Ishikawa (cell line): ENCODE measurements at regions not wholly inside any gene's neighbourhood (a gene's known extent, or its start where the extent isn't known, plus 50 kb on each side); places are given as distances from the start of the nearest gene placed in this dataset.

Experiments
- CEBPB ChIP-seq: IDR thresholded peaks from 2 replicates; pipeline ENCODE4 v1.6.1; 2012
- CREB1 ChIP-seq: IDR thresholded peaks from 2 replicates; pipeline ENCODE4 v1.6.1; 2012; ENCODE audit warnings: low read depth
- EGR1 ChIP-seq: IDR thresholded peaks from 2 replicates; pipeline ENCODE4 v1.6.1; 2012
- EP300 ChIP-seq: IDR thresholded peaks from 2 replicates; pipeline ENCODE4 v1.6.1; 2012; ENCODE audit warnings: borderline replicate concordance
- FOXM1 ChIP-seq: IDR thresholded peaks from 2 replicates; pipeline ENCODE4 v1.6.1; 2012; ENCODE audit warnings: low read depth, borderline replicate concordance
- NFIC ChIP-seq: IDR thresholded peaks from 2 replicates; pipeline ENCODE4 v1.6.1; 2012
- RAD21 ChIP-seq: IDR thresholded peaks from 2 replicates; pipeline ENCODE4 v1.6.1; 2012; ENCODE audit warnings: low read depth
- TAF1 ChIP-seq: IDR thresholded peaks from 2 replicates; pipeline ENCODE4 v1.6.1; 2012; ENCODE audit warnings: low read depth, mild to moderate bottlenecking
- TCF12 ChIP-seq: IDR thresholded peaks from 2 replicates; pipeline ENCODE4 v1.6.1; 2012; ENCODE audit warnings: low read depth
- YY1 ChIP-seq: IDR thresholded peaks from 2 replicates; pipeline ENCODE4 v1.6.1; 2012; ENCODE audit warnings: low read depth
- ZBTB7A ChIP-seq: IDR thresholded peaks from 2 replicates; pipeline ENCODE4 v1.6.1; 2012; ENCODE audit warnings: low read depth
- TF ChIP-seq, protein P1 (sequence below): IDR thresholded peaks from 2 replicates; pipeline ENCODE4 v1.6.1; 2012
- TF ChIP-seq, protein P2 (sequence below): IDR thresholded peaks from 2 replicates; pipeline ENCODE4 v1.6.1; 2012; ENCODE audit warnings: low read depth, mild to moderate bottlenecking
- TF ChIP-seq, protein P3 (sequence below): IDR thresholded peaks from 2 replicates; pipeline ENCODE4 v1.6.1; 2012

DNA sequence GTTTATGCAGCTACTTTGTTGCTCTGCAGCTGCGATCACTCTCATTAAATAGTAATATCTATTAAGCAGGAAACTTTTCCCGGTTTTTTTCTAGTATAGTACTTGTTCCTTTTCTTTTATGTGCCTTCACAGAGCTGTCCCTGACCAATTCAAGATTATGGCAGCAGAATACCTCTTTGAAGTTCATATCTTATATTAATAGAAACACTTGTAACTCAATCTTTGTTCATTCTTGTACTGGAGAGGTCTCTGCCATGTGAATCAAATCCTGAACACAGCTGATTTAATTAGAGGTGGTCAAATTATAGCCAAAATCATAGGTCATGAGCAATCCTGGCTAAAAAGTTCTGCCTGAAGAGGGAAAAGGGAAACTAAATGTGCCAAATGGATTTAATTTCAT, 399.0 kb upstream of the ARHGEF26 start:
- no peak for TF ChIP-seq NFIC
- TF ChIP-seq, protein P1, sequence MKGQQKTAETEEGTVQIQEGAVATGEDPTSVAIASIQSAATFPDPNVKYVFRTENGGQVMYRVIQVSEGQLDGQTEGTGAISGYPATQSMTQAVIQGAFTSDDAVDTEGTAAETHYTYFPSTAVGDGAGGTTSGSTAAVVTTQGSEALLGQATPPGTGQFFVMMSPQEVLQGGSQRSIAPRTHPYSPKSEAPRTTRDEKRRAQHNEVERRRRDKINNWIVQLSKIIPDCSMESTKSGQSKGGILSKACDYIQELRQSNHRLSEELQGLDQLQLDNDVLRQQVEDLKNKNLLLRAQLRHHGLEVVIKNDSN: no peak

DNA sequence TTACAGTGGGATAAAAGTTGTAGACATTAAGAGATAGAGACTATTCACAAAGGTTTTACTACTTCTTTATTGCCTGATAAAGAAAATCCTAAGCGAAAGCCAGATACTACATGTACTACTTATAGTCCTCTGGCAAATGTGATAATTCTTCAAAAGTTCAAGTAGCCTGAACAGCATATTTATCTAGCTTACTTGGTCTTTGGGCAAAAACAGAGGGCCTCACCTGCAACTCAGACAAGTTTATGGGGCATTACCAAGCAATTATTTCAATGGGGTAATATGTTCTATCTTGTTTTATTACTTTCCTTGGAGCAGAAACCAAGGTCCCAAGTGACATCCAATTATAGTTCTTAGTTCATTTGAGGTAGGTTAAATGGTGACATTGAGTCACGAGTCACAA, 390.1 kb upstream of the ARHGEF26 start:
- TF ChIP-seq YY1 (no peak), EGR1 (no peak), FOXM1 (no peak), CREB1 (no peak), EP300 (no peak), TCF12 (no peak)

DNA sequence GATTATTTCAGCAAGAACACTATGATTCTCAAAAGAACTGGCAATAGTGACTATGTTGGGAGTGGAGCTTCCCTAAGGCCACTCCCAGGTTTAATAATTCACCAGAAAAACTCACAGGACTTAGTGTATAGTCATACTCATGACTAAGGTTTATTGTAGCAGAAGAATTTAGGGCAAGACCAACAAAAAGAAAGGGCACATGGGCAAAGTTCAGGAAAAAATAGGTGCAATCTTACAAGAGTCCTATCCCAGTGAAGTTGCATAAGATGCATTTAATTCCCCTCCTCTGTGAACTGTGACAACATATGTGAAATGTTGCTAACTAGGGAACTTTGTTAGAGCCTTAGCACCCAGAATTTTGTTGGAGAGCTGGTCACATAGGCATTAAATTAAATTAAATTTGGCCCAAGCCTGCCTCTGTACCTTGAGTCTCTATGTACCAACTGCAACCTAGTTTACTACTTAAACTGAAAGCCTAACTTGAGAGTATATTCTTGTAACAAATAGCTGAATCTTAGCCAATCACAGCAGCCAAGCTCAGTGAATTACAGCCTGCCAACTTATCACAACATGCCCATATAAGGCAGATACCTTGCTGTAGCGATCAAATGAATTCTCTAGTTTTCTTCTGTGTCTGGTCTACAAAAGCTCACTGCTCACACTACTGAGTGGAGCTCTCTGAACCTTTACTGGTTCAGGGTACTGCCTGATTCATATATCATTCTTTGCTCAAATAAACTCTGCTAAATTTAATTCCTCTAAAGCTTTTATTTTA, 386.2 kb upstream of the ARHGEF26 start:
- TF ChIP-seq TAF1 (no peak), TCF12 (no peak), NFIC (no peak)

DNA sequence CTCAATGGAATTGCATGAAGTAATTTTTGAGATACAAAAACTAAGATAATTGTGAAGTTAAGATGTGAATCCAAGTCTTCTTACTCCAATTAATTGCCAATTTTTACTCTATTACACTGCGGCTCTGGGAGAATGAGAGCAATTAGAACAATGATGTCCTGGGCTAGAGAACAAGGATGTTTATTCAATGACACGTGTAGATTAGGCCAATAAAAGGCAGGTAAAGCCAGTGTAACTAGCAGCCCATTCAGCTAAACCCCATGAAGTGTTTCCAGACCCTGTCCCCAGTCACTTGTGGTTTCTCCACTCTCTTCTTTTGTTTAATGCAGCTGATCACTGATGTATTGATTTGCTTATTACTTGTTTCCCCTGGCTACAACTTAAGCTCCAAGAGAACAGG, 381.1 kb upstream of the ARHGEF26 start:
- TF ChIP-seq TCF12: no peak
- TF ChIP-seq NFIC: no peak
- TF ChIP-seq CREB1: no peak
- no peak for TF ChIP-seq EP300

DNA sequence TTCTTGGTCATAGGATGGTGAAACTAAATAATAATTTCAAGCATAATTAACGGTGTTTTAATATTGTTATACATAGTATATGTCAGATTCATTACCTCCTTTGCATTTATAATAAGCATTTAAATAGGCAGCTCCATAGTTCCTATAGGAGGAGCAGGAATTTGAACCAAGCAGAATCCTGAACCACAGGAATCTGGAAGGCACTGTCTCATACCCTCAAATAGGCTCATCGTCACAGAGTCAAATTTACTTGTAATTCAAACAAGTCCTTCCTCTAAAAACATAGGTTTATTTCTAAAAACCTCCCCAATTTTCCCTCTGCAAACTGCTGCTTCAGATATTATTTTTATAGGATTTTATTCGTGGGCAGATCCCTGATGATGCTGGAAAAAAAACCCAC, 376.3 kb upstream of the ARHGEF26 start:
- TF ChIP-seq NFIC (no peak), EGR1 (no peak), CREB1 (no peak), EP300 (no peak), TAF1 (no peak)

DNA sequence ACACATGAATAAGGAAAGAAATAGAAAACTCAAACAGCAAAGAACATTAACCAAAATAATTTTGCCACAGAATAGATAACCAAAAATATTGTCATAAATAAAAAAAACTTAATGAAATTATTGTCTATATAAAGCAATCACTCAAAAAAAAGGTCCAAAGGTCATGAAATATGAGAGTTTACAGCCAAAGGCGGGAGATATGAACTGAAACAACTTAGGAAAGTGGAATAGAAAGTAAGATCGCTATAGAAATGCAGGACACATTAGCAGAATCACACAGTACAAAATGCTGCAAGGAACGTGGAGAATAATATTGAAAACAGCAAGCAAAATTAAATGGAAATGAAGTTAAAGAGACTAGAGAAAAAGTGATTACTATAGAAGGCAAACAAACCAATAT, 375.0 kb upstream of the ARHGEF26 start:
- TF ChIP-seq TAF1: no peak
- no peak for TF ChIP-seq CREB1
- TF ChIP-seq RAD21: no peak
- no peak for TF ChIP-seq ZBTB7A
- TF ChIP-seq, protein P2, sequence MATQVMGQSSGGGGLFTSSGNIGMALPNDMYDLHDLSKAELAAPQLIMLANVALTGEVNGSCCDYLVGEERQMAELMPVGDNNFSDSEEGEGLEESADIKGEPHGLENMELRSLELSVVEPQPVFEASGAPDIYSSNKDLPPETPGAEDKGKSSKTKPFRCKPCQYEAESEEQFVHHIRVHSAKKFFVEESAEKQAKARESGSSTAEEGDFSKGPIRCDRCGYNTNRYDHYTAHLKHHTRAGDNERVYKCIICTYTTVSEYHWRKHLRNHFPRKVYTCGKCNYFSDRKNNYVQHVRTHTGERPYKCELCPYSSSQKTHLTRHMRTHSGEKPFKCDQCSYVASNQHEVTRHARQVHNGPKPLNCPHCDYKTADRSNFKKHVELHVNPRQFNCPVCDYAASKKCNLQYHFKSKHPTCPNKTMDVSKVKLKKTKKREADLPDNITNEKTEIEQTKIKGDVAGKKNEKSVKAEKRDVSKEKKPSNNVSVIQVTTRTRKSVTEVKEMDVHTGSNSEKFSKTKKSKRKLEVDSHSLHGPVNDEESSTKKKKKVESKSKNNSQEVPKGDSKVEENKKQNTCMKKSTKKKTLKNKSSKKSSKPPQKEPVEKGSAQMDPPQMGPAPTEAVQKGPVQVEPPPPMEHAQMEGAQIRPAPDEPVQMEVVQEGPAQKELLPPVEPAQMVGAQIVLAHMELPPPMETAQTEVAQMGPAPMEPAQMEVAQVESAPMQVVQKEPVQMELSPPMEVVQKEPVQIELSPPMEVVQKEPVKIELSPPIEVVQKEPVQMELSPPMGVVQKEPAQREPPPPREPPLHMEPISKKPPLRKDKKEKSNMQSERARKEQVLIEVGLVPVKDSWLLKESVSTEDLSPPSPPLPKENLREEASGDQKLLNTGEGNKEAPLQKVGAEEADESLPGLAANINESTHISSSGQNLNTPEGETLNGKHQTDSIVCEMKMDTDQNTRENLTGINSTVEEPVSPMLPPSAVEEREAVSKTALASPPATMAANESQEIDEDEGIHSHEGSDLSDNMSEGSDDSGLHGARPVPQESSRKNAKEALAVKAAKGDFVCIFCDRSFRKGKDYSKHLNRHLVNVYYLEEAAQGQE: no peak
- TF ChIP-seq FOXM1: no peak
- TF ChIP-seq, protein P3, sequence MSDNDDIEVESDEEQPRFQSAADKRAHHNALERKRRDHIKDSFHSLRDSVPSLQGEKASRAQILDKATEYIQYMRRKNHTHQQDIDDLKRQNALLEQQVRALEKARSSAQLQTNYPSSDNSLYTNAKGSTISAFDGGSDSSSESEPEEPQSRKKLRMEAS: no peak
- TF ChIP-seq CEBPB: no peak

DNA sequence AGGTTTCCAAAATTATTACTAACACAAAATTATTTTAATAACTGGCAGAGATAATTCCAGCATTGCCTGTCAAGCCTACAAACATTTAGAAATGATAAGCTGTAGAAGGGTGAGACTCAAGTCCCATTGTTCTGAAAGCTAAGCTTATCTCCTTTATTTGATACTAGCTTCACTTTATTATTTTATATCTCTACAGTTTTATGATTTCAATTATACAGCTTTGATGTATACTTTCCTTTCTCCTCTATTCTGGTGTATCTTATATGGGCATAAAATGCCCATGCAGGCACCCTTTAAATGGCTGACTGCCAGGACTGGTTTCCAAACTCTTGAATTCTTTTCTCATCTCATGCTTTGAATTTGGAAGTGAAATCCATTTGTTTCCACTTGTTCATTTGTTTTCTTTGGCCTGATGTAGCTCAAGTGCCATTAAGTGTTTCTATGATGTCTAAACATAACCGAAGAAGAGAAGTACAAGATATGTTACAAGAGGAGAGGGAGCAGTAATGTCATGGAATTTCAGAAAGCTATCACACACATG, 372.1 kb upstream of the ARHGEF26 start:
- TF ChIP-seq CEBPB (no peak), YY1 (no peak), NFIC (no peak), TAF1 (no peak)

DNA sequence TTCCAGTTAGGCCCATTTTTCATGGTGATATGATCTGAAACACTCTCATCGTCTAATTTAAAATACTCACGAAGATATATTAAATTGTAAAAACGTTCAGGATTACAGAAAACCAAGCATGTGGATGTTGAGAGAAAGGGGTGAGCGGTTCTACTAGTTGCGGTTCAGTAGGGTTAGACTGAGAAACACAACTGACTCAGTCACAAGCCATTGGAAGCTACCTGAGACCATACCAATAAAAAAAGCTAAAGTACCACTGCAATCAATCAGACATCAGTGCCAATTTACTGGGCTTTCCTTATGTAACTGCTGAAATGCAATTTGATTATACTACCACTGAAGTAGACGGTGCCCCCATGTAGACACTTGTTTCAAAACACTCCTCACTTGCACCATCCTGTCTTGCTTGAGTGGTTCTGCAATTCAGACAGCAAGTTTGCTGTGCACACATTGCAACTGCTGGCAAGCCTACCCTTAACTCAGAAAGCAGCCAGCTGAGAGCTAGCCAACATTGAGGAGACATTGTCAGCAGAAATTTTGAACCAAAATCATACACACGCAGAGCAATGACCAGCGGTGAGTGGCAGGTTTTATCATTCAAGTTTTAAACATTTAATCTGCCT, 368.7 kb upstream of the ARHGEF26 start:
- TF ChIP-seq CEBPB: 0 out of 2 replicates have a peak, but pooled peaks have one; percentile 16
- TF ChIP-seq, protein P2: no peak
